Ovary (tissue), 7 donors: ENCODE measurements at regions not wholly inside any gene's neighbourhood (a gene's known extent, or its start where the extent isn't known, plus 50 kb on each side); places are given as distances from the start of the nearest gene placed in this dataset.

ENCODE experiments used
- DNase-seq, 5 donors: peaks; one replicate each; pipeline ENCODE4 v3.0.0-alpha.2; 2019 to 2020
- H3K27ac ChIP-seq, 2 donors: fragments of 200-600 bp; one replicate each; pipeline versions ENCODE4 v1.5.1 to v1.8.0; 2019 to 2022
- H3K27me3 ChIP-seq: fragments of 200-600 bp; one replicate; pipeline ENCODE4 v1.8.0; 2022
- H3K36me3 ChIP-seq: fragments of 200-600 bp; sonication (generic); one replicate; pipeline ENCODE4 v1.5.1; 2019
- H3K4me1 ChIP-seq: one replicate; pipeline ENCODE4 v1.8.1; 2013; ENCODE audit warnings: mild to moderate bottlenecking, moderate library complexity; ENCODE audit not compliant: insufficient read depth
- H3K4me3 ChIP-seq: fragments of 200-600 bp; sonication (generic); one replicate; pipeline ENCODE4 v1.5.1; 2017
- H3K9me3 ChIP-seq, 2 donors: fragments of 200-600 bp in 1 of 2; sonication (generic) in 1 of 2; one replicate each; pipeline versions ENCODE4 v1.5.1 to v1.8.1; 2013 to 2019; ENCODE audit warnings: mild to moderate bottlenecking in 1 of 2, moderate library complexity in 1 of 2
- CTCF ChIP-seq, 3 donors: fragments of 450-650 bp in 2 of 3; fragments of 200-600 bp in 1 of 3; IDR thresholded peaks; one replicate each; pipeline versions ENCODE4 v1.5.1 to v1.8.0; 2016 to 2022; ENCODE audit warnings: antibody characterized with exemption in 3 of 3, mild to moderate bottlenecking in 1 of 3
- EP300 ChIP-seq: sonication (generic); formaldehyde crosslinking; IDR thresholded peaks from one replicate; pipeline ENCODE4 v1.6.1; 2017; ENCODE audit warnings: antibody characterized with exemption
- POLR2A ChIP-seq: fragments of 450-650 bp; IDR thresholded peaks from one replicate; pipeline ENCODE4 v1.6.1; 2017; ENCODE audit warnings: antibody characterized with exemption, mild to moderate bottlenecking, moderate library complexity
- WGBS, 3 donors: extraction: QIAGEN DNeasy Blood & Tissue Kit in 1 of 3; methylation state at CpG; one replicate each; pipeline versions ENCODE4 v1.1.5 to v1.1.7; 2013 to 2017; 5-methylcytosine and 5-hydroxymethylcytosine counted together
- intact Hi-C, 4 donors: fragments of 100-400 bp; cut with DNase I; formaldehyde crosslinking; loops; one replicate each; pipeline versions ENCODE4 v1.11.0 to v1.15.1; 2022 to 2023
- donor health status: DM: no; HTN: no; CAD: no; lungs with moderate emphysema.
- donor health status: DM: no; HTN: no; CAD: no.
- donor health status: Bipolar disorder and iron deficiency.
- donor health status: DM: no; HTN: no; CAD: no.
- donor health status: DM: yes; HTN: yes; CAD: no.

- no peaks in the 10 kb centered on the region for H3K4me1 ChIP-seq
- DNase-seq: no peak
- intact Hi-C loops: no loop called here
- no peak for TF ChIP-seq POLR2A
- H3K9me3 ChIP-seq: no peaks in the 10 kb centered on the region
- H3K27ac ChIP-seq: no peak overlapping the region
- no peaks in the 10 kb centered on the region for H3K27me3 ChIP-seq
- no peak overlapping the region for H3K4me3 ChIP-seq
- H3K36me3 ChIP-seq: no peaks in the 10 kb centered on the region
Observed at GRCh38 chr4:163738521-163738920, 244.0 kb downstream of the TMA16 start.

- Histone ChIP-seq H3K27ac (no peak overlapping the region), H3K9me3 (no peaks in the 10 kb centered on the region), H3K36me3 (no peaks in the 10 kb centered on the region), H3K4me1 (no peaks in the 10 kb centered on the region), H3K27me3 (no peaks in the 10 kb centered on the region), H3K4me3 (no peak overlapping the region)
- TF ChIP-seq EP300: no peak
- intact Hi-C loops: no loop called here
- DNase-seq: no peak
- WGBS, 3 donors: 50 to 57% (median 56%) methylated on average over 4 of the region's 4 CpGs
Observed at GRCh38 chr4:163744861-163745260, 250.4 kb downstream of the TMA16 start.

- Histone ChIP-seq H3K27me3 (no peaks in the 10 kb centered on the region), H3K4me3 (no peak overlapping the region), H3K27ac (no peak overlapping the region), H3K36me3 (no peaks in the 10 kb centered on the region), H3K9me3 (no peaks in the 10 kb centered on the region), H3K4me1 (no peaks in the 10 kb centered on the region)
- WGBS, 3 donors: 77 to 82% (median 77%) methylated on average over 5 of the region's 5 CpGs
- DNase-seq: no peak
- intact Hi-C loops: no loop called here
- no peak for TF ChIP-seq CTCF (IDR thresholded peaks at IDR 0.05)
- TF ChIP-seq POLR2A: no peak
- no peak for TF ChIP-seq EP300
Observed at GRCh38 chr4:163747293-163747692, 252.8 kb downstream of the TMA16 start.

- no peak overlapping the region for H3K4me3 ChIP-seq
- TF ChIP-seq CTCF (IDR thresholded peaks at IDR 0.05): no peak
- no peak for TF ChIP-seq EP300
- TF ChIP-seq POLR2A: no peak
- H3K36me3 ChIP-seq: no peaks in the 10 kb centered on the region
- H3K27ac ChIP-seq: no peak overlapping the region
- no peaks in the 10 kb centered on the region for H3K4me1 ChIP-seq
- DNase-seq: no peak
- WGBS, 3 donors: 87 to 92% (median 91%) methylated on average over 3 of the region's 3 CpGs
- intact Hi-C loops: no loop called here
- H3K9me3 ChIP-seq: no peaks in the 10 kb centered on the region
- H3K27me3 ChIP-seq: no peaks in the 10 kb centered on the region
Observed at GRCh38 chr4:163747886-163748285, 253.4 kb downstream of the TMA16 start.

- H3K27me3 ChIP-seq: no peaks in the 10 kb centered on the region
- H3K4me1 ChIP-seq: no peaks in the 10 kb centered on the region
- TF ChIP-seq POLR2A: no peak
- TF ChIP-seq CTCF (IDR thresholded peaks at IDR 0.05): no peak
- TF ChIP-seq EP300: no peak
Observed at GRCh38 chr4:163748449-163748848, 254.0 kb downstream of the TMA16 start.

GRCh38 chr4:163755013-163755412, 260.5 kb downstream of the TMA16 start:
- intact Hi-C loops: no loop called here
- no peaks in the 10 kb centered on the region for H3K27me3 ChIP-seq
- no peaks in the 10 kb centered on the region for H3K4me1 ChIP-seq
- TF ChIP-seq POLR2A: no peak
- no peak for DNase-seq
- WGBS, 3 donors: 28 to 43% (median 38%) methylated on average over 3 of the region's 3 CpGs
- no peak overlapping the region for H3K4me3 ChIP-seq
- no peaks in the 10 kb centered on the region for H3K9me3 ChIP-seq
- no peaks in the 10 kb centered on the region for H3K36me3 ChIP-seq
- H3K27ac ChIP-seq: no peak overlapping the region

More at GRCh38 chr4:163748449-163748848, 254.0 kb downstream of the TMA16 start:
- Histone ChIP-seq H3K9me3 (no peaks in the 10 kb centered on the region), H3K27ac (no peak overlapping the region), H3K36me3 (no peaks in the 10 kb centered on the region), H3K4me3 (no peak overlapping the region)
- intact Hi-C loops: no loop called here
- 71 to 85% (median 75%) methylated on average over 2 of the region's 2 CpGs for WGBS, 3 donors
- DNase-seq: no peak
